ENCODE measurements at regions not wholly inside any gene's neighbourhood (a gene's known extent, or its start where the extent isn't known, plus 50 kb on each side); places are given as distances from the start of the nearest gene placed in this dataset.

DNA sequence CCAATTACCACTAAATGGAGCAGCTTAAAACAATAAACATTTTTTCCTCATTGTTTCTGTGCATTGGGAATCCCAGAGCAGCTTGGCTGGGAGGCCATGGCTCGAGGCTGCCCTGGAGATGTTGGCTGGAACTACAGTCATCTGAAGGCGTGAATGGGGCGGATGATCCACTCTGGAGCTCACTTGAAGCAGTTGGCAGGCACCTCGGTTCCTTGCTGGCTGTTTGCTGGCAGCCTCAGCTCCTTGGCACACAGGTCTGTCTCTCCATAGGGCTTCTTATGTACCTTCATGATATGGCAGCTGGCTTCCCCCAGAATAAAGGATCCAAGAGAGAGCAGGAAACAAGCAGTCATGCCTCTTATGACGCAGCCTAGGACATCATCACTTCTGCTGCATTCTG lies 227.0 kb upstream of the COPS8 start:
- DNase-seq, result peak in 1 of 3 donors; percentile 30

DNA sequence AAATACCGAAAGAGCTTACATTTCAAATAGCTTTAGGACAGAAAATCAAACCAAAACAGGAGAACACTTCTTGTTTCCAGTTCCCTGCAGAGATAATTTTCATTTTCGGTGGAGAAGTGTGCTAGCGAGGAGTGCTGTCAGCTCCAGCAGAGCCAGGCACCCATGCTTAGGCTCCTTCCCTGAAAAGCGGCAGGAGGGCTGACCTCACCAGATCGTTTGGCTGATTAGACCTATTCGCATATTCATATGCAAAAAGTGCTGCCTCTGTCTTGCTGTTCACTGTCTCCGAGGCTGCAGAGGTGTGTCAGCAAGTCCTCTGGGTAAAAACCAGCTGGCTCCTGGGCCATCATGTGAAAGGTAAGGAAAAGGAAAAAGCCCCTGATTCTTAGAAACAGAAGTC lies 225.8 kb upstream of the COPS8 start:
- no peak for DNase-seq

DNA sequence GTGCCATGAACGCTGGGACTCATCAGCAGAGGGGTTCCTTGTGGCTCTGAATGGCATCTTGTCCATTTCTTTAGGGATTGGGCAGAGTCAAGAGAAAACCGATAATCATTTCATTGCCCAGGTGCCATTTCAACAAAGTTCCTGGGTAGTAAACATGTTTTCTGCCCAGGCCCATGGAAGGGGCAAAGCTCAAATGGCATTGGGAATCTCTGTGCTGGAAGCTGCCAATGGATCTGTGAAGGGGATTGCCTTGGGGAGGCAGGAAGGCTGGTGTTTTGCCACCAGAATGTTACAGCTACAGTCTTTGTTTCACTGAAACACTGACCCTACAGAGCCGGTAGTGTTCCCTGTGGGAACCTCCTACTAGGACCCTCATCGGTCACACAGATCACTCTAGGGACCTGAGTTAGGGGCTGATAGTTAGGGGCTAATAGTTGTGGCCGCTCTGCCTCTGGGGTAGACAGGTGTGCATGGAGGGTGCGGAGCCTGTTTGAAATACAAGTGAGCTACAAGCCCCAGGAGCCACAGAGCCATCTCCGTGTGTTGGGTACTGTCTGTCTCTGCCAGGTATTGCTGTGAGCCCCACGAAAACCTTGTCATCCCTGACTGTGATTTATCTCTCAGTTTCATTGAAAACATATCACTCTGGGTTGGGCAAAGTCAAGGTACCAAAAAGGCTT lies 224.4 kb upstream of the COPS8 start:
- DNase-seq, result no peak

DNA sequence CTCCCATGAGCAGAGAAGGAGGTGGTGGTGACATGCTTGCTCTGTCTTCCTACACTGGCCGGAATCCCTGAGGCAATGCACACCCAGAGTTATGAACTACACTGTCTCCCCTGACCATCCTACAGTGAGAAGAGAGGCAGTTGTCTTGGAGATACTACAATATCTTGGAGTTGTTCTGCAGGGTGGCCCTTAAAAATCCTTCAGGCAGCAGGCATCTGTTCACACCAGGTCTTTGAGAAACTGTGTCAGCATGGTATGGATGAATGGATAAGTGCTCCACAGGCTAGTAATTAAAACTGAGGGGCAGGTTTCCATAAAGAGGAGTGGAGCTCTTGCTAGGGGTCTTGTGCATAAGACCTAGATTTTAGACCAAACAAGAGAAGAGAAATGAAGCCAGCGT lies 223.7 kb upstream of the COPS8 start:
- no peak for DNase-seq

DNA sequence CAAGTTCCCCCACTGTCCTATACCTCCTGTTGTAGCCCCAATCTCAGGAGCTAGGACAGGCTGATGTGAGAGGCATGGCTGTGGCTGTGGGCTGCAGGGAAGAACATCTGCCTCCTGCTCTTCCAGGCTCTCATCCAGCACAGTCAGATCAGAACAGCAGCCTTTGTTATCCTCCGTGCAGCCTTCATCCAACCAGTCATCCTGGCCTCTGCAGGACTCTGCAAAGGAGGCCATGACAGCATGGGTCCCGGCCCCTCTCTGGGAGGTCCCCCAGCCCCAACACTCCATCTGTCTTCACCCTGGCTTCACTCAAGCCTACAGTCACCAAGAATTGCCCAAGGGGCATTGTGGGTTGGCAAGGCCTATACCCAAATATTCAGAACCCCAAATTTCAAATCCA lies 223.2 kb upstream of the COPS8 start:
- no peak for DNase-seq

DNA sequence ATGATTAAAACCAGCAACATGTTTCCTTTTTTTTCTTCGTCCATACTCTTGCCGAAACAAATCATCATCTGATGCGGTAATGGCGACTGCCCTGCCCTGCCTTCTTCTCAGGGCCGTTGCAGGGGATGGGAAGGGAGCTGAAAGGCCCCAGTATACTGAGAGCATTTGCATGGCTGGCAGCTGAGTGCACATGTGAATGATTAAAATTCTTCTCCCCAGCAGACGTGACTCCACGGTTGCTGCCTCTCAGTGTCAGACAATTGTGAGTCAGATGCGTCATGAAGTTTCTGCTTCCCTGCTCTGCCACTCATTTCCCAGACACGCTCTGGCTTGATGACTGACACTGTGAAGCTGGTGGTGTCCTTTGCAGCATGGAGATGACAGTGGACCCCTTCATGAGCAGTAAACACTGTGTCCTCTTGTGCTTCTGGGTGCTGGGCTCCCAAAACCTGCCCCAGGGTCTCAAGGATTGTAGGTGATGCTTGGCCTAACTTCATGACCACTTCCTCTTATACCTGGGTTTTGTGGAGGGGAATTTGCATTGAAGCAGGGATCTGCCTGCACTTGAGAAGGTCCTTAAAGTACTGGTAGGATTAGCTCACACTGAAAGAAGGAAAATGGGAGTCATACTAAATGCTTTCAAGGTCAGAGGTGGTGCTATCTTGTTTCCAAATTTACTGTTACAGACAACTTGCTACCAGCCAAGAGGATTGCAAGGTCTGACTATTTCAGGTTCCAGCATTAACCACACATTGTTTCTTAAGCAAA lies 222.5 kb upstream of the COPS8 start:
- DNase-seq, result peak; percentile 56 to 73 (median 66)

DNA sequence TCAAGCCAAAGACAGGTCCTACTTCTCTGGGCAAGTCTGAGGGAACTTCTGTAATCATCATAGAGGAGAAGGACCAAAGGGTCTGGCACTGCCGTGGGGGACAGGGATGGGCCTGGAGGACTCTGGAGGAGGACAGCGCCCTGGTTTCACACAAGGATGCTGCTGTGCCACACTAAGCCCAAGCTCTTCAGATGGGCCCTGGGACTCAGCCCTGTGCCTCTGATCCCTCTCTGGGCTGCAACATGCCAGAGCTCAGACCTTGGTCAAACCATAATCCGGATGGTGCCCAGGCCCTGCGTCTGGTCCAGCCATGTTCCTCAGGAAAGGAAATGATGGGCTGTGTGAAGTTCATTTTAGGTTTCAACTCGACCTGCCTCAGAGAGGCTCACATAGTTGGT lies 222.0 kb upstream of the COPS8 start:
- DNase-seq, result no peak

DNA sequence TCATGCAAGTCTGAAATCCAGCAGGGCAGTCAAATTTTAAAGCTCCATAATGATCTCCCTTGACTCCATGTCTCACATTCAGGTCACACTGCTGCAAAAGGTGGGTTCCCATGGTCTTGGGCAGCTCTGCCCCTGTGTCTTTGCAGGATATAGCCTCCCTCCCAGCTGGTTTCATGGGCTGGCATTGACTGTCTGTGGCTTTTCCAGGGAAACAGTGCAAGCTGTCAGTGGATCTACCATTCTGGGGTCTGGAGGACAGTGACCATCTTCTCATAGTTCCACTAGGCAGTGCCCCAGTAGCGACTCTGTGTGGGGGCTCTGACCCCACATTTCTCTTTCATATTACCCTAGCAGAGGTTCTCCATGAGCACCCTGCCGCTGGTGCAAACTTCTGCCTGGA lies 220.6 kb upstream of the COPS8 start:
- DNase-seq, result no peak

DNA sequence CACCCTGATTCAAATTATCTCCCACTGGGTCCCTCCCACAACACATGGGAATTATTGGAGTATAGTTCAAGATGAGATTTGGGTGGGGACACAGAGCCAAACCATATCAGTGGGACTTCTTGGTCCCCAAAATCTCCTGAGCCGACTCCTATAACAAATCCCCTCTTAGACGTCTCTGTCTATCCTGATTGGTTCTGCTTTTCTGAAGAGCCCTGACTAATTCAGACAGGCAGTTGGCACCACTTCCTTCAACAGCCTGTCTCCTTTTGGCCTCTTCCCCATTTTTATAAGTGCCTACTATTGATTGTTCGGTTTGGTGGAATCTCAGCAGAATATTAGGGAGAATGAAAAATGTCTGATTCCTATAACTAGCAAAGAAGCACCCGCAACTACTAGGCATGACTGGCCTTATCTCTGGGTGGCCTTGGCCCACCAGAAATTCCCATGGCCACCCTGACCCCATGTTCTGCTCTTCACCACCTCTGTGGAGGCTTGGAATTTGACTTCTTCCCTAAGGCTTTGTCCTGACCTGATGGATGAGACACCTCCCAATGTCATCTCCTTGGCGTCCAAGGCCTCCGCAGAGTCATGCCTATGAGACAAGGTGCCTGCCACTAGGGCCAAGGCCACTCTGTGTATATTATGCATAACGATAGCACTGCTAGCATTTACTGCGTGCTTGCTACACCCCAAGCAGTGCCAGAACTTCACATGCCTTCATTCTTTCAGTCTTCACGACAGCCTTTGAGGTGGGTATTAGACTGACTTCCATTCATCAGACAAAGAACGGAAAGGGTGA lies 218.9 kb upstream of the COPS8 start:
- peak; percentile 64 to 80 (median 79) for DNase-seq

DNA sequence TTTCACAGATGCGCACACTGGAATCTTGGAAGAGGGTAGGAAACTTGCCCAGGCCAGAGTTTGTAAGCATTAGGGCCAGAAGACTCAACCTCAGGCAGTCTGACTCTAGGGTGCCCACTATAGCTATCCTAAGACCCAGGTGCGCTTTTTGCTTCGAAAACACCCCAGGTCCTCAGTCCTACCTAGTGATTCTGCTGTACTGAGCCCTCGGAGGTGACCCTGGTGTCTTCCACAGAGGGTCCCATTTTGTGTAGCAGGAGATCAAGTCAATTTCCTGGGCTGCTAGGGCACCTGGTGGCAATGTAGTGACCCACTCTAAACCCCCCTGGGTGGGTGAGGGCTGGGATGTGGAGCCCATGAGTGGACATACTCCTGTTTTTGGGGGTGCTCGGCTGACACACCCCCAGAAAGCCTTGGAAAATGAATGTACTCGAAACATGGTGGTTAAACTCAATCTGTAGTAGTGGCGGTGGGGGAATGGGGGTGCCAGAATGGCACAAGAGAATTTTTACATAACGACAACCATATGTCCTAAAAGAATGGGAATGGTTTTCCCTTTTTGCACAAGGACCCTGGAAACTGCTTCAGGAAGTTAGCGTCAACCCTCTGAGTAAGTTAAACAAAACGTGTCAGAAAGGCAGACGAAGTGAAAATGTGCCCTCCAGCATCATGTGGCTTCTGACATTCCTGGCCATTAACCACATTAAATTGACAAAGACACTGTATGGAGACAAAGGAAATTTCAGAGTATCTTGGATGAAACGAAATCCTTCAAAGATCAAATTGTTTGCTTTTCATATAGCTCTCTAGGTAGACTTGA lies 218.0 kb upstream of the COPS8 start:
- DNase-seq, result no peak

DNA sequence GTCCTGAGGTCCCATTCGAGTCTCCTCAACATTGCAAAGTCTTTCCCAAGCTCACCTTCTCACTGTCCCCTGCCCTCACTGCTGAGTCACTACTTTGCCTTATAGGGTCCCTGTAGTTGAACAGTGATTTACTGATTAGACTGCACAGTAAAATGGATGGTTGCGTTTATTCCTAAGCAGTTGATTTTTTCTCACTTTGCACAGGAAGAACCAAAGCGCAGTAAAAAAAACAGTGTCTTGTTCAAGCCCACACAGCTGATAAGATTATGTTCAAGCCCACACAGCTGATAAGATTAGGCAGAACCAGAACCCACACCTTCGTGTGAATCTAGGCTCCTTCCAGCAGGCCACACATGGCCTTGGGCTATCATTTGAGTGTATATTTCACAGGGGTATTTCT lies 215.3 kb upstream of the COPS8 start:
- no peak for DNase-seq

DNA sequence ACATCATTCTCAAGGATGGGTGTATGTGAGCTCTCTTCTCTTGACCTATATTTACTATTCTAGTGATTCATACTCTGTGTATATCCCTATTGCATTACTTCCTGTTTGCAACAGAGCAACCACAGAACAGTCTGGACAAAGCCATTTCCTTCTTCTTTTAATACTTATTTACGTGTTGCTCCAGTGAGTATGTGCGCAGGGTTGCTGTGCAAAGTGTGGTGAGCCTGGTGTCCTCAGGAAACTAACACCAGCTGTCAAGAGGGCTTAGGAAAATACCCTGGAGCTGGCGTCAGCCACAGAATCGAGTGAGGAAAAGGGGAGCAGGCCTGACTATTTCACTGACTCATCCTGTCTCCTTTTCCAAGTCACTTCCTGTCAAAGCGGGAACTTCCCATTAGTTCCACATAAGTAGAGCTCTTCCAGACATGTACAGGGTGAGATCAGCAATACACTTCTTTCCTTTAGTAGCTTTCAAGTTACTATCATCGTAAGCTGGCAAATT lies 214.1 kb upstream of the COPS8 start:
- DNase-seq, result peak; percentile 93 to 99 (median 96)

DNA sequence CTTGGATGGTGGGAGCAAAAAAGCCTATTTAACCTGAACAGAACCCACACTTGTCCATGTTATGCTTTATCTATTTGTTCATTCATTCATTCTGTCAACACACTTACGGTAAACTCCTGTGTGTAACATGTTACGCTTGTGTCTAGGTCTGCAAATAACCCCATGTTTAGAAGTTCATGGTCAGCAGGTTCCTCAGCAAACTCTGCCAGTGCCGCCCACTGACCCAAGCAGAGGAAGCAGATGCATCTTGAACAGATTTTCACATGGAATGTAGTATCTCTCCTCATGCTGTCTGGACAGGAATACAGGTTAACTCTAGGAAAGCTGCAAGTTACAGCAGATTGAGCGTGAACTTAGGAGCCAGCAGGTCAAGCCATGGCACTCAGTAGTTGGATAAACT lies 213.7 kb upstream of the COPS8 start:
- peak; percentile 70 to 83 (median 80) for DNase-seq

DNA sequence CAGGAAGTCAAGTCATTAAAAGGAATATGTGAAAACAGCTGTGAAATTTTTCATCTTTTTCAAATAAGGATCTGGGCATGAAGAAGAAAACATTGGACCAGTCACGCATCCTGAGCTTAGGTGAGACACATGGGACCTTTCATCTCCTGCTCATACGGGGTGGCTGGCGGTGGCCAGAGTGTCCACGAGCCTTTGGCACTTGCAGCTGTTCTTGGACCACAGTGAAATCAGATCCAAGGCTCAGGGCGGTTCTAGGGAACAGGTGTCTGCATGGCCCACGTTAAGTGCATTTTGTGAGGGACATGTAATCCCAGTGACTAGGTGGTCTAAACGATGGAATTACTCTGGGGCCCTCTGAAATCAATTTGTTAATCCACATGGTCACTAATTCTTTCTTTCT lies 212.7 kb upstream of the COPS8 start:
- peak in 1 of 3 donors; percentile 14 for DNase-seq

DNA sequence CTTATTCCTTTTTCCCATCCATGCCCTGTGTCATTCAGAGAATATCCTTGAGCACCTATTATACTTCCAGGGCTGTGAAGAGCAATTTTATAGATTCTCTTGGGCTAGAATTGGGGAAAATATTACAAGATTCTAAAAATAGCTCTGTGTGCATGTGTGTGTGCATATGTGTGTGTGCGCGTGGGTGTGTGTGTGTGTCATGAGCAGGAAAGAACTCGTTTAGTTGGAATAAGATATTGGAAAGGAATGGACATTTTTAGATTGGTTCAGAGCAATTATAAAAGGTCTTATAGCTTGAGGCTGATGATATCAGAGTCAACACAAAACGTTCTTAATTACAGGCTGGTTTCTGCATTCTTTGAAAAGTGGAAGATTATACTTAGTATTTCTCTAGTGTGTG lies 212.1 kb upstream of the COPS8 start:
- DNase-seq, result peak in 1 of 3 donors; percentile 14

DNA sequence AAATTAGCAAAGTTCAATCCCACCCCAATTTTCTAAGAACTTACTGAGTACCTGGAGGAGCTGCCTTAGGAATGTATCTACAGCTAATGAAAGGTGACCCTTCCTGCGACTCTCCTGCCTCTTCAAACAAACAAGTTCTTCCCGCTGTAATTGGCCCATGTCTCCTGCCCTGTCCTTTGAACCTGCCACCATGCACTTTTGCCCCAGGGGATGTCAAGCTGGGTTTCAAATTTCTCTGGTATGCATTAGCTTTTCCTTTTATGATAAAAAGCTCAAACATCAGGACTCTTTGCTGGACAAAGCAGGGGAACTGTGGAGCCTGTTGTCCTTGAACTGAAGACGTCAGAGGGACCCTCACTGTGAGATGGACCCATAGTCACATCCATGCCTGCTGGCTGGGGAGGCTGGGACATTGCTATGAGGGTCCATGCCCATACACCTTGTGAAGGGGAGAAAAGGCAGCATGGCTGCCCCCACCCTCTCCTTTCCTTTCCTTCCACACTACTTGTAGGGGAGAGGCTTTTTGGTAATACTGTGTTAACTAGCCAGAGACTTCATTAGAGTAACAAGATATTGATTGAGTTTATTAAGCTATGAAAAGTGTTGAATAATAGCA lies 210.7 kb upstream of the COPS8 start:
- no peak for DNase-seq

DNA sequence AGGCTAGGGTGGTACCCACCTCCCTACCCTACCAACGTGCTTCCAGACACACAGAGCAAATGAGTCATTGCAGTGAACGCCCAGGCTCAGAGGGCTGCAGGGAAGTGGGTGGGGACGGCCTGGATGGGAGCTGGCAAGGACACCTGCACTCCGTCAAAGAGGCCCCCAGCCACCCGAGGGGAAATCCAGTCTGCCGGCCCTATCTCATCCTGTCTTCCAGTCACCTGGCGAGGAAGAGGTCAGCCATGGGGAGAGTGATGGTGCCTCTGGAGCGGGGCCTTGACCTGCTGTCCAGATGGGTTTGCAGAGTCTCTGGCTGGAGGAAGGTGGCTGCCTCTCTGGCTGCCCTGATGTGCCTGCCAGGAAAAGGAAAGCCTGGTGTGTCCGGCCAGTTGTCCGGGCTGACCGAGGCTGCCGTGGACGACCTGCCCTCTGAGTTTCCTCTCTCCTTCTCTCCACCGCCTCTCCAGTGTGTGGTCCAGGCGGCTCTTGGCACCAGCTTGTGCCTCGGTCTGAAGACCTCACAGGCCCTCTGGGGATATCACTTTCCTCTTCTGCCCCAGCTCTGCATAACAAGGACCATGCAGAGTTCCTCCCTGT lies 209.7 kb upstream of the COPS8 start:
- DNase-seq, result no peak

DNA sequence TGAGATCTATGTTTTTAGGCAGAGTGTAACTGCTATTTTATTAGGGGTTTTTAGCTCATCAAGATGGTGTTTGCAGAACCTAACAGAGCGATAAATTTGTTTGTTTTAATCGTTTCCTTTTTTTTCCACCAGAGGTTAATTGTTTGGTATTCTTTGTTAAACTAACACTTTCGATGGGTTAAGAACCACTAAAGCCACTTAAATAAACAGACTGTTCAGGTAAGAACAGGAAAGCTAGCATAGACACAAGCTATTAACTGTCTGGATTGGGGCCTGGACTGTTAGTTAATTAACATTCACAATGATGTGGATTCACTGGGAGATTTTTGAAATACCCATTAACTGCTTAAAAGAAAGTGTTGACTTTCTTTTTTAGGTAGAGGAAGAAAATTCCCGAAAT lies 209.0 kb upstream of the COPS8 start:
- DNase-seq, result no peak

DNA sequence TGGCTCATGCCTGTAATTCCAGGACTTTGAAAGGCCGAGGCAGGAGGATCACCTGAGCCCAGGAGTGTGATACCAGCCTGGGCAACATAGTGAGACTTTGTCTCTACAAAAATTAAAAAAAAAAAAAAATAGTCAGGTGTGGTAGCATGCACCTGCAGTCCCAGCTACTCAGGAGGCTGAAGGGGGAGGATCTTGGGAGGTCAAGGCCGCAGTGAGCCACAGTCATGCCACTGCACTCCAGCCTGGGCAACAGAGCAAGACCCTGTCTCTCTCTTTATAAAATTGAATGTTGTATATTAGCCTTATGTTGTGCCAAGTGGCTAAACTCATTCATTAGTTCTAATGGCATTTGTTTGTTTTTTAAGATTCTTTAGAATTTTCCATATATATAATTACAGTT lies 207.7 kb upstream of the COPS8 start:
- no peak for DNase-seq

DNA sequence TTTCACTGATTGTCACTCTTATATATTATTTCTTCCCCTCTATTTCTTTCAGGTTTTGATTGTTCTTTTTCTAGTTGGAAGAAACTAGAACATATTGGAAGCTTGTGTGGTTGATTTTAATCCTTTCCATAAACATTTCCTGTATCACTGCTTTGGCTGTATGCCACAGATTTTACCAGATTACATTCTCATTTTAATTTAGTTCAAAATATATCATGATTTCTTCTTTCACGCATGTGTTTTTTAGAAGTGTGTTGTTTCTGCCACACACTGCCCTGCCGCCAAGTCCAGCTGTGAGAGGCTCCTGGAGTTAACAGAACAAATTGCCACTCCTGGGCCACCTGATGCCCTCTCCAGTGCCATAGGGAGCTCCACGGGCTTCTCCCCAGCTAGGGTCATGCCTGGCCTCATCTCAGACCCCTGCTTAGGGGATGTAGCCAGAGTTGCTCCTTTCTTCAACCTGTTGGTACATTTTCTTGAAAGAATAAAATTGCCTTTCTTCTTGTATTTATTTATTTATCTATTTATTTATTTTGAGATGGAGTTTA lies 206.2 kb upstream of the COPS8 start:
- DNase-seq, result no peak

DNA sequence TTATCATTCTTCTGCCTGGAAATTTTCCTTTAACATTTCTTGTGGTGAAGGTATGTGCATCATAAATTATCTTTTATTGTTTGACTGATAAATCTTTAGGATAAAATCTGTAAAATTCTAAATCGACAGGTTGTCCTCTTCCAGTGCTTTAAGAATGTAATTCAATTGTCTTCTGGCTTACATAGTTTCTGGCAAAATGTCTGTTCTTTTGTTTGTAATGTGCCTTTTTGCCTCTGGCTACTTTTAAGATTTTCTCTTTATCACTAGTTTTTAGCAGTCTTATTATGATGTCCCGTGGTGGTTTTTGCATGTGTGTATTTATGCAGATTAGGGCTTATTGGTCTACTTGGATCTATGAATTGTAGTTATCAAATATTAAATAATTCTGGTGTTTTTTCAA lies 203.6 kb upstream of the COPS8 start:
- DNase-seq, result no peak

DNA sequence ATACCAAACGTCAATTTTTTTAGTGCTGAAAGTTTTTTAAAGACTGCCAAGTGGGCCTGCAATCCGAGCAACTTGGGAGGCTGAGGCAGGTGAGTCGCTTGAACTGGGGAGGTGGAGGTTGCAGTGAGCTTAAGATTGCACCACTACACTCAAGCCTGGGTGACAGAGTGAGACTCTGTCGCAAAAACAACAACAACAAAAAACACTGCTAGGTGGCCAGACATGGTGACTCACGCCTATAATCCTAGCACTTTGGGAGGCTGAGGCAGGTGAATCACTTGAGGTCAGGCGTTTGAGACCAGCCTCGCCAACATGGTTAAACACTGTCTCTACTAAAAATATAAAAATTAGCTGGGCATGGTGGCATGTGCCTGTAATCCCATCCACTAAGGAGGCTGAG lies 202.8 kb upstream of the COPS8 start:
- DNase-seq, result no peak

Measured in suppressor macrophage treated with lipopolysaccharide for 1 hour (primary cell).